ENCODE measurements at regions not wholly inside any gene's neighbourhood (a gene's known extent, or its start where the extent isn't known, plus 50 kb on each side); places are given as distances from the start of the nearest gene placed in this dataset.

DNA sequence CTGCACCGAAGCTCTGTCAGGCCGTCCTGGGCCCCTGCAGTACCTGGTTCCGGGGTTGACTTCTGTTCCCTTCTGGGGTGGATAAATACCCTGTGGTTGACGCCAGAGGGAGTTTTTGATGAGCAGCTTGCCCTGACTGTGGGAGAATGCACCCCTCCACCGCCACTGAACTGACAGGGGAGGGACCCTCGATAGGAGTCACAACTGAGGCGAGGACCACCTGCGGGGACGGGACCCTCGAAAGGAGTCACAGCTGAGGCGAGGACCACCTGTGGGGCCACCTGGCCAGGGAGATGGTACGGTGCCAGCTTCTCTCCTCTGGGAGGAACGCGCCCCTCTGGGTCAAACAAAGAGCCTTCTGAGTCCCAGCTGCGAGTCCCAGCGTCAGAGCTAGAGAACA lies 100.1 kb upstream of the FRMD1 start:
- ATAC-seq = no peak
- FAIRE-seq = no peak
- H3K4me3 ChIP-seq = no peak overlapping the region
- 86 to 87% methylated on average over 16 of the region's 16 CpGs for WGBS, 2 donors
- TF ChIP-seq, protein P1, sequence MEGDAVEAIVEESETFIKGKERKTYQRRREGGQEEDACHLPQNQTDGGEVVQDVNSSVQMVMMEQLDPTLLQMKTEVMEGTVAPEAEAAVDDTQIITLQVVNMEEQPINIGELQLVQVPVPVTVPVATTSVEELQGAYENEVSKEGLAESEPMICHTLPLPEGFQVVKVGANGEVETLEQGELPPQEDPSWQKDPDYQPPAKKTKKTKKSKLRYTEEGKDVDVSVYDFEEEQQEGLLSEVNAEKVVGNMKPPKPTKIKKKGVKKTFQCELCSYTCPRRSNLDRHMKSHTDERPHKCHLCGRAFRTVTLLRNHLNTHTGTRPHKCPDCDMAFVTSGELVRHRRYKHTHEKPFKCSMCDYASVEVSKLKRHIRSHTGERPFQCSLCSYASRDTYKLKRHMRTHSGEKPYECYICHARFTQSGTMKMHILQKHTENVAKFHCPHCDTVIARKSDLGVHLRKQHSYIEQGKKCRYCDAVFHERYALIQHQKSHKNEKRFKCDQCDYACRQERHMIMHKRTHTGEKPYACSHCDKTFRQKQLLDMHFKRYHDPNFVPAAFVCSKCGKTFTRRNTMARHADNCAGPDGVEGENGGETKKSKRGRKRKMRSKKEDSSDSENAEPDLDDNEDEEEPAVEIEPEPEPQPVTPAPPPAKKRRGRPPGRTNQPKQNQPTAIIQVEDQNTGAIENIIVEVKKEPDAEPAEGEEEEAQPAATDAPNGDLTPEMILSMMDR (IDR thresholded peaks at IDR 0.05) = no peak
- no peaks in the 10 kb centered on the region for H3K36me3 ChIP-seq
- no peak overlapping the region for H3K27ac ChIP-seq
- DNase-seq = no peak
- intact Hi-C loops (cut with DNase I) = no loop called here
- peaks cover 0 to 2% (median 0%) of the 10 kb centered on the region in 3 donors for H3K4me1 ChIP-seq
- no peaks in the 10 kb centered on the region for H3K9me3 ChIP-seq
- H3K27me3 ChIP-seq = no peaks in the 10 kb centered on the region

DNA sequence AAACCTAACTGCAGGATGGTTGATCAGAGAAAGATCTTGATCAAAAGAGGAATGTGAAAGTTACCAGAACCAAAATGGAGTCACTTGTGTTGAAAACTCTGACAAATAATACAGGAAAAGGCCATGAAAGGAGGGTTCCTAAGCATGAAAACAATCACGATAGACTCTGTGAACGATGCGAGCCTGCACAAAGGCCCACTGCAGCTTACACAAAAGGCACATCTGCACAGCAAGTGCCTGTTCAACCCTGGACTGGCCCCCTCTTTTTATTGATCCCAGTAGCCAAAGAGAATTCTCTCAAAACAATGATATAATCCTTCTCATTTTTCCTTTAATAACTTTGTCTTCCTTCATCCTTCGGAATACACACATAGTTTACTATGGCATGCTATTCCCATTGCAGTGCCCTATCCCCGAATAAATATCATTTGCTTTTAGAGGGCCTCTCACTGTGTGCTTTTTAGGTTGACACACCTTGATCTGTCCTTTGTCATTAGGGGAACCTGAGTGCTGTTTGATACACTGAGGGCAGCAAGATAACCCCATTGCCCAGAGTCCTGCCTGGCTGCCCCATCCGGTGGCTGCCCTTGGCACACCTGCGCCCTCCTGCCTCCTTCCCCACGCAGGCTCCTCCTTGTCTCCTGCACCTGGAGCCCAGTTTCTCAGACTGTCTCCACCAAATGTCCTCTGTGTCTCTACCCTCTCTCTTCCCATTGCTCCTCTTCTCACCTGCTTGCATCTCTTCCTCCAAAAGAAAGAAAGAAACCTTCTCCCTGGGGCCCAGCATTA lies 98.3 kb upstream of the FRMD1 start:
- intact Hi-C loops (cut with DNase I) = no loop called here
- Histone ChIP-seq H3K9me3 (no peaks in the 10 kb centered on the region), H3K27me3 (no peaks in the 10 kb centered on the region), H3K36me3 (no peaks in the 10 kb centered on the region), H3K27ac (no peak overlapping the region), H3K4me3 (no peak overlapping the region), H3K4me1 (peaks cover 0 to 4% (median 0%) of the 10 kb centered on the region in 3 donors)
- WGBS, 2 donors = 79 to 81% methylated on average over 8 of the region's 8 CpGs
- DNase-seq = no peak
- TF ChIP-seq, protein P1 (IDR thresholded peaks at IDR 0.05) = no peak
- FAIRE-seq = no peak
- no peak for ATAC-seq

DNA sequence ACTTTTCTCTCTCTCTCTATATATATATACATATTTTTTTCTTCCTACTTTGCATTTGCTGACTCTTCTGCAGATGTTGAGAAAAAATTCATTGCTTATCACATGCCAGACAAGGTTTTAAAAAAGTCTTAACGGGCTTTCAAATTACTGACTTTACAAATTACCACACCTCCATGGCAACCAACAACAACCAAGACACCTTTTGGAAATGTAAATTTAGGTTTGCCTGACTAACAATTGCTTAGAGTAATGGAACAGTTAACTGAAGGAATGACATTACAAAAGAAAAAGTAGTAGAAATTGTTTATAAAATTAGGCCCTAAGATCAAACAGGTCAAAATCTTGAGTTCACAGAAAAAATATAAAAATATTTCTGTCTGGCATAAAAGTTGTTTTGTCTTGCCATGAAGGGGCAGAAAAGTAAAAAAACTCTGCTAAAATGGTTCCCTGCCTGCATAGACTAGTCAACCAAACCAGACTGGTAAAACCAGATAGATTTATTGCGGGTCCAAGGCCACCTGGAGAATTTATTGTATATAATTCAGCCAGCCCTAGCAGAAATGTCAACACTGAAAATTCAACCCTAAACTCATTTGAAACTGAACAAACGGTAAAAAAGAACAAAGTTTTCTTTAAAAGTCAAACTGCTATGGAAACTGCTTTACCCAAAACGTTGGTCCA lies 92.8 kb upstream of the FRMD1 start:
- no peak for FAIRE-seq

DNA sequence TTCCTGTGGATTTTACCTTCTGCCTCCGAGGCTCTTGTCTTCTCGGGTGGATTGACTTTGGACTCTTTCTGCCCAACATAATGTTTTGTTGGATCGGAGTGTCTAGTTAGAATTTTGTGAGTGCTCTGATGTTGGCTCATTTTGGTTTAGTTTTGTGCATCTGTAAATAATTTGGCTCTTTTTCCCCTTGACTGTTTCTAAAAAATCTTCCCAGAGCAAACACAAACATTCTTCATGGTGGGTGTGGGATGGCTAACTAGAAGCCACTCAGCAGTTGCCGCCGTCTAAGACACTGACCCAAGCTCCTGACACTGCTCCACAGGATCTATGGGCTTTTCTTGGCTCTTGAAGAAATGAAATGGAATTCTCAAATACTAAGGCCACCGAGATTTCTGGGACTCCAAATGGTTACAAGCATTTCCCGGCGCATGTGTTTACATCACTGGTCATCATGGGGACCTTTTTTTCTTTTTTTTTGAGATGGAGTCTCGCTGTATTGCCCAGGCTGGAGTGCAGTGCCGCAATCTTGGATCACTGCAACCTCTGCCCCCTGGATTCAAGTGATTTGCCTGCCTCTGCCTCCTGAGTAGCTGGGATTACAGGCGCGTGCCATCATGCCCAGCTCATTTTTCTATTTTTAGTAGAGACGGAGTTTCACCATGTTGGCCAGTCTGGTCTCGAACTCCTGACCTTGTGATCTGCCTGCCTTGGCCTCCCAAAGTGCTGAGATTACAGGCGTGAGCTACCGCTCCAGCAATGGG lies 92.0 kb upstream of the FRMD1 start:
- intact Hi-C loops (cut with DNase I) = no loop called here
- Histone ChIP-seq H3K4me1 (peaks cover 0 to 4% (median 0%) of the 10 kb centered on the region in 3 donors), H3K27me3 (no peaks in the 10 kb centered on the region), H3K9me3 (no peaks in the 10 kb centered on the region), H3K27ac (no peak overlapping the region), H3K36me3 (no peaks in the 10 kb centered on the region), H3K4me3 (no peak overlapping the region)
- DNase-seq (no peak), FAIRE-seq (no peak), ATAC-seq (no peak)
- 87 to 92% methylated on average over 16 of the region's 16 CpGs for WGBS, 2 donors
- TF ChIP-seq, protein P1 (IDR thresholded peaks at IDR 0.05) = no peak

More for the DNA sequence above, 92.8 kb upstream of the FRMD1 start:
- Histone ChIP-seq H3K4me1 (peaks cover 0 to 4% (median 0%) of the 10 kb centered on the region in 3 donors), H3K27ac (no peak overlapping the region), H3K9me3 (no peaks in the 10 kb centered on the region), H3K36me3 (no peaks in the 10 kb centered on the region), H3K4me3 (no peak overlapping the region), H3K27me3 (no peaks in the 10 kb centered on the region)
- 34 to 38% methylated on average over 4 of the region's 4 CpGs for WGBS, 2 donors
- TF ChIP-seq, protein P1 (IDR thresholded peaks at IDR 0.05) = no peak
- intact Hi-C loops (cut with DNase I) = no loop called here
- no peak for ATAC-seq
- DNase-seq = no peak
